Sigmoid colon (tissue), 6 donors: ENCODE measurements at regions not wholly inside any gene's neighbourhood (a gene's known extent, or its start where the extent isn't known, plus 50 kb on each side); places are given as distances from the start of the nearest gene placed in this dataset.
"Not testable (repeated sequence)": the region's sequence is repeated elsewhere in the genome, so short reads cannot be mapped to it uniquely, and the experiment has no call there.

Experiments
- DNase-seq: peaks from one replicate; pipeline ENCODE4 v3.0.0-alpha.2; 2019
- H3K27ac ChIP-seq, 4 donors: fragments of 200-600 bp; sonication (generic); one replicate each; pipeline ENCODE4 v1.5.1; 2016 to 2019; ENCODE audit warnings: mild to moderate bottlenecking in 1 of 4
- H3K27me3 ChIP-seq, 3 donors: fragments of 200-600 bp; sonication (generic); one replicate each; pipeline ENCODE4 v1.5.1; 2019; ENCODE audit warnings: mild to moderate bottlenecking in 1 of 3
- H3K36me3 ChIP-seq, 4 donors: fragments of 200-600 bp; sonication (generic); one replicate each; pipeline ENCODE4 v1.5.1; 2016 to 2019
- H3K4me1 ChIP-seq, 4 donors: fragments of 200-600 bp; sonication (generic); one replicate each; pipeline ENCODE4 v1.5.1; 2017 to 2019
- H3K4me3 ChIP-seq, 4 donors: fragments of 200-600 bp; sonication (generic); one replicate each; pipeline ENCODE4 v1.5.1; 2017 to 2019; ENCODE audit warnings: mild to moderate bottlenecking in 2 of 4, moderate library complexity in 1 of 4
- H3K9me3 ChIP-seq, 4 donors: fragments of 200-600 bp in 3 of 4; sonication (generic) in 3 of 4; one replicate each; pipeline versions ENCODE4 v1.5.1 to v1.6.1; 2013 to 2019
- POLR2AphosphoS5 ChIP-seq, 4 donors: sonication (generic); formaldehyde crosslinking; IDR thresholded peaks; one replicate each; pipeline ENCODE4 v1.6.1; 2017; ENCODE audit warnings: antibody characterized with exemption in 4 of 4
- WGBS, 2 donors: extraction: QIAGEN DNeasy Blood & Tissue Kit; methylation state at CpG; one replicate each; pipeline ENCODE4 v1.1.7; 2013; 5-methylcytosine and 5-hydroxymethylcytosine counted together
- intact Hi-C: fragments of 100-400 bp; cut with DNase I; formaldehyde crosslinking; loops from one replicate; pipeline ENCODE4 v1.15.1; 2023
- donor health status: healthy with polysubstance abuse.
- donor health status: healthy.

- WGBS, 2 donors, result 96% methylated on average over 6 of the region's 14 CpGs
- H3K4me3 ChIP-seq, DNase-seq, H3K27ac ChIP-seq, H3K27me3 ChIP-seq, H3K9me3 ChIP-seq, H3K4me1 ChIP-seq, intact Hi-C loops, H3K36me3 ChIP-seq: not testable (repeated sequence)
Measured at GRCh38 chr2:89537862-89538261, 846.4 kb downstream of the RPIA start.

GRCh38 chr2:89544110-89544509, 852.6 kb downstream of the RPIA start:
- H3K4me3 ChIP-seq, H3K27me3 ChIP-seq, intact Hi-C loops, H3K9me3 ChIP-seq, H3K27ac ChIP-seq, H3K4me1 ChIP-seq, H3K36me3 ChIP-seq: not testable (repeated sequence)
- WGBS, 2 donors, result 71 to 88% methylated on average over 5 of the region's 8 CpGs
- DNase-seq, result peak; percentile 27

- H3K36me3 ChIP-seq, result not testable (repeated sequence)
Measured at GRCh38 chr2:89579154-89579553, 887.7 kb downstream of the RPIA start.

GRCh38 chr2:89582816-89583215, 891.3 kb downstream of the RPIA start:
- H3K9me3 ChIP-seq, H3K4me3 ChIP-seq, H3K27me3 ChIP-seq, H3K27ac ChIP-seq, H3K36me3 ChIP-seq, DNase-seq, intact Hi-C loops, H3K4me1 ChIP-seq: not testable (repeated sequence)
- 8 to 57% methylated on average over 5 to 6 of the region's 17 CpGs for WGBS, 2 donors

More at GRCh38 chr2:89579154-89579553, 887.7 kb downstream of the RPIA start:
- H3K4me1 ChIP-seq, H3K4me3 ChIP-seq, H3K9me3 ChIP-seq, H3K27ac ChIP-seq, H3K27me3 ChIP-seq, intact Hi-C loops, DNase-seq: not testable (repeated sequence)
- WGBS, 2 donors, result 94 to 96% methylated on average over 5 to 7 of the region's 8 CpGs

- 17 to 75% methylated on average over 8 to 10 of the region's 14 CpGs for WGBS, 2 donors
- H3K27me3 ChIP-seq, H3K27ac ChIP-seq, intact Hi-C loops, H3K9me3 ChIP-seq, H3K4me1 ChIP-seq, H3K36me3 ChIP-seq, H3K4me3 ChIP-seq, DNase-seq: not testable (repeated sequence)
Measured at GRCh38 chr2:89584046-89584445, 892.6 kb downstream of the RPIA start.

GRCh38 chr2:89584868-89585557, 893.5 kb downstream of the RPIA start:
- H3K9me3 ChIP-seq, H3K27me3 ChIP-seq, H3K4me1 ChIP-seq, H3K36me3 ChIP-seq, DNase-seq, intact Hi-C loops: not testable (repeated sequence)
- H3K4me3 ChIP-seq, result peak overlapping the region in 3 of 4 donors; percentile 39 to 52 (median 49)
- peak overlapping the region in 1 of 4 donors; percentile 34 for H3K27ac ChIP-seq
- 3 to 8% methylated on average over 9 to 10 of the region's 21 CpGs for WGBS, 2 donors

- peak in 2 of 4 donors; percentile 33 to 76 for TF ChIP-seq POLR2AphosphoS5 (IDR thresholded peaks at IDR 0.05)
- H3K36me3 ChIP-seq, H3K4me1 ChIP-seq, H3K27me3 ChIP-seq, intact Hi-C loops, H3K9me3 ChIP-seq: not testable (repeated sequence)
- Histone ChIP-seq H3K4me3 (peak overlapping the region in 3 of 4 donors; percentile 39 to 52 (median 49)), H3K27ac (peak overlapping the region in 1 of 4 donors; percentile 45)
- WGBS, 2 donors, result 5 to 8% methylated on average over 27 of the region's 34 CpGs
- peak; percentile 64 for DNase-seq
Measured at GRCh38 chr2:89585558-89585920, 894.1 kb downstream of the RPIA start.

GRCh38 chr2:89599843-89600242, 908.4 kb downstream of the RPIA start:
- H3K4me1 ChIP-seq, H3K27ac ChIP-seq, intact Hi-C loops, DNase-seq, H3K4me3 ChIP-seq, H3K9me3 ChIP-seq, H3K27me3 ChIP-seq, H3K36me3 ChIP-seq: not testable (repeated sequence)
- WGBS, 2 donors, result 67 to 77% methylated on average over 3 of the region's 4 CpGs

- H3K9me3 ChIP-seq, H3K4me3 ChIP-seq, intact Hi-C loops, H3K36me3 ChIP-seq, H3K27ac ChIP-seq, DNase-seq, H3K4me1 ChIP-seq: not testable (repeated sequence)
- peaks cover 4 to 15% (median 9%) of the 10 kb centered on the region in 3 donors for H3K27me3 ChIP-seq
- 65 to 79% methylated on average over 2 of the region's 2 CpGs for WGBS, 2 donors
Measured at GRCh38 chr2:89606514-89606913, 915.0 kb downstream of the RPIA start.

GRCh38 chr2:89610207-89610926, 918.9 kb downstream of the RPIA start:
- intact Hi-C loops, result not testable (repeated sequence)
- peaks cover 4 to 37% (median 18%) of the 10 kb centered on the region in 3 donors for H3K27me3 ChIP-seq

GRCh38 chr2:89610927-89611515, 919.5 kb downstream of the RPIA start:
- H3K4me3 ChIP-seq, H3K27ac ChIP-seq, DNase-seq, H3K9me3 ChIP-seq, H3K36me3 ChIP-seq, H3K4me1 ChIP-seq, intact Hi-C loops: not testable (repeated sequence)
- H3K27me3 ChIP-seq, result peaks cover 4 to 37% (median 18%) of the 10 kb centered on the region in 3 donors
- WGBS, 2 donors, result 79 to 86% methylated on average over 37 of the region's 37 CpGs

More at GRCh38 chr2:89610207-89610926, 918.9 kb downstream of the RPIA start:
- DNase-seq, H3K9me3 ChIP-seq, H3K4me1 ChIP-seq, H3K27ac ChIP-seq, H3K4me3 ChIP-seq, H3K36me3 ChIP-seq: not testable (repeated sequence)
- WGBS, 2 donors, result 94 to 95% methylated on average over 33 of the region's 33 CpGs

- intact Hi-C loops, DNase-seq, H3K36me3 ChIP-seq, H3K27ac ChIP-seq, H3K9me3 ChIP-seq, H3K4me1 ChIP-seq, H3K4me3 ChIP-seq: not testable (repeated sequence)
- peaks cover 4 to 37% (median 18%) of the 10 kb centered on the region in 3 donors for H3K27me3 ChIP-seq
- 14 to 28% methylated on average over 41 of the region's 42 CpGs for WGBS, 2 donors
Measured at GRCh38 chr2:89611710-89612109, 920.2 kb downstream of the RPIA start.
